ENCODE measurements at regions not wholly inside any gene's neighbourhood (a gene's known extent, or its start where the extent isn't known, plus 50 kb on each side); places are given as distances from the start of the nearest gene placed in this dataset.
A peak's percentile ranks its signal among the peaks of the same experiment; 100 is the strongest.

GRCh38 chr11:25901415-25901814, 430.5 kb upstream of the ANO3 start:
- no peak for DNase-seq (ENCODE audit: low read depth in 1 of 2, low spot score in 1 of 2)
- Histone ChIP-seq H3K4me3 (no peak overlapping the region), H3K9me3 (0 out of 3 replicates have a peak, but pooled peaks cover 3% of the 10 kb centered on the region), H3K4me1 (no peaks in the 10 kb centered on the region), H3K27ac (no peak overlapping the region), H3K4me2 (no peak overlapping the region)
- TF ChIP-seq JUN (IDR thresholded peaks at IDR 0.05): no peak
- no peak for TF ChIP-seq PBX3 (IDR thresholded peaks at IDR 0.05)
- no peak for TF ChIP-seq KDM5A (IDR thresholded peaks at IDR 0.05)
- no peak for TF ChIP-seq HES2 (IDR thresholded peaks at IDR 0.05)
- TF ChIP-seq NFE2L2 (conservative IDR thresholded peaks at IDR 0.05; ENCODE audit: low read length): no peak
- TF ChIP-seq TP53 (CRISPR knock-in tag; IDR thresholded peaks at IDR 0.05): no peak
- no peak for TF ChIP-seq BHLHE40 (IDR thresholded peaks at IDR 0.05; ENCODE audit: low read depth, low read length)
- TF ChIP-seq EP300 (IDR thresholded peaks at IDR 0.05): no peak
- TF ChIP-seq SMC3 (IDR thresholded peaks at IDR 0.05): no peak
- no peak for TF ChIP-seq MAZ (IDR thresholded peaks at IDR 0.05; ENCODE audit: borderline replicate concordance, low read depth, low read length)
- ChIA-PET POLR2A (no interaction called here), CTCF (no interaction called here)
- ATAC-seq: no peak
- WGBS (ENCODE audit: missing lambda C conversion rate): 82% methylated on average over 15 of the region's 15 CpGs
- peak; percentile 82 for FAIRE-seq

GRCh38 chr11:25902476-25902875, 429.5 kb upstream of the ANO3 start:
- Histone ChIP-seq H3K27ac (no peak overlapping the region), H3K4me1 (no peaks in the 10 kb centered on the region), H3K4me3 (no peak overlapping the region), H3K4me2 (no peak overlapping the region), H3K9me3 (0 out of 3 replicates have a peak, but pooled peaks cover 3% of the 10 kb centered on the region)
- TF ChIP-seq SMC3 (IDR thresholded peaks at IDR 0.05) (no peak), POLR2AphosphoS2 (conservative IDR thresholded peaks at IDR 0.05; ENCODE audit: low read length) (no peak), FOXS1 (CRISPR knock-in tag; IDR thresholded peaks at IDR 0.05) (no peak), KDM5A (IDR thresholded peaks at IDR 0.05) (no peak), ATOH8 (CRISPR knock-in tag; IDR thresholded peaks at IDR 0.05; ENCODE audit: low read depth) (no peak), ESRRA (IDR thresholded peaks at IDR 0.05; ENCODE audit: borderline replicate concordance, low read length) (no peak), BHLHE40 (IDR thresholded peaks at IDR 0.05; ENCODE audit: low read depth, low read length) (no peak), CTCF (IDR thresholded peaks at IDR 0.05) (no peak)
- 28% methylated on average over 3 of the region's 3 CpGs for WGBS (ENCODE audit: missing lambda C conversion rate)
- DNase-seq (ENCODE audit: low read depth in 1 of 2, low spot score in 1 of 2): no peak
- ChIA-PET CTCF (no interaction called here), POLR2A (no interaction called here)
- no peak for ATAC-seq
- no peak for FAIRE-seq

GRCh38 chr11:25908726-25909125, 423.2 kb upstream of the ANO3 start:
- Histone ChIP-seq H3K9me3 (no peaks in the 10 kb centered on the region), H3K4me1 (no peaks in the 10 kb centered on the region), H3K27ac (no peak overlapping the region), H3K4me2 (no peak overlapping the region), H3K4me3 (no peak overlapping the region)
- WGBS (ENCODE audit: missing lambda C conversion rate): 3% methylated on average over 2 of the region's 2 CpGs
- ATAC-seq (no peak), FAIRE-seq (no peak), DNase-seq (ENCODE audit: low read depth in 1 of 2, low spot score in 1 of 2) (no peak)
- ChIA-PET POLR2A (no interaction called here), CTCF (interaction anchor here (1.2 kb wide), 1 partner anchor 12 kb away, joined by 3 read pairs; no protein-coding TSS in a partner anchor)
- TF ChIP-seq POLR2AphosphoS2 (conservative IDR thresholded peaks at IDR 0.05; ENCODE audit: low read length) (no peak), HES2 (IDR thresholded peaks at IDR 0.05) (no peak), CTCF (IDR thresholded peaks at IDR 0.05) (no peak), HEYL (CRISPR knock-in tag; IDR thresholded peaks at IDR 0.05) (no peak), NR3C1 (IDR thresholded peaks at IDR 0.05) (no peak), GATA3 (IDR thresholded peaks at IDR 0.05; ENCODE audit: borderline replicate concordance) (no peak), BHLHE40 (IDR thresholded peaks at IDR 0.05; ENCODE audit: low read depth, low read length) (no peak), HMGXB4 (CRISPR knock-in tag; IDR thresholded peaks at IDR 0.05; ENCODE audit: borderline replicate concordance) (no peak), RNF2 (IDR thresholded peaks at IDR 0.05; ENCODE audit: borderline replicate concordance, low read depth) (no peak), CBX8 (IDR thresholded peaks at IDR 0.05) (no peak), HDAC2 (IDR thresholded peaks at IDR 0.05) (no peak), RFX5 (IDR thresholded peaks at IDR 0.05) (no peak), ZFP36 (IDR thresholded peaks at IDR 0.05; ENCODE audit: borderline replicate concordance, partially characterized antibody) (no peak), TFCP2L1 (CRISPR knock-in tag; IDR thresholded peaks at IDR 0.05) (no peak), MYC (IDR thresholded peaks at IDR 0.05; ENCODE audit: borderline replicate concordance, low read length) (no peak), FOSL2 (IDR thresholded peaks at IDR 0.05) (no peak), FOSL2 (CRISPR knock-in tag; IDR thresholded peaks at IDR 0.05) (no peak)

All from A549 (cell line).